SU-DHL-6 (cell line): ENCODE measurements at regions not wholly inside any gene's neighbourhood (a gene's known extent, or its start where the extent isn't known, plus 50 kb on each side); places are given as distances from the start of the nearest gene placed in this dataset.

ENCODE experiments used
- CTCF ChIP-seq: fragments of 200-600 bp; sonication (generic); IDR thresholded peaks from one replicate; pipeline ENCODE4 v1.5.1; 2017; ENCODE audit warnings: antibody characterized with exemption, mild to moderate bottlenecking, low read length, moderate library complexity; ENCODE audit not compliant: insufficient read depth, poor library complexity, severe bottlenecking
- EZH2phosphoT487 ChIP-seq: fragments of 200-600 bp; sonication (generic), shearing (Covaris generic); conservative IDR thresholded peaks from 2 replicates; pipeline ENCODE4 v1.6.1; 2018; ENCODE audit warnings: mild to moderate bottlenecking, antibody characterized with exemption, low read length, moderate library complexity, mixed read lengths

- TF ChIP-seq CTCF (no peak), EZH2phosphoT487 (no peak)
Measured at GRCh38 chr1:90850898-90851710, 134.0 kb upstream of the BARHL2 start.
